Endothelial cell of umbilical vein (primary cell): ENCODE measurements at regions not wholly inside any gene's neighbourhood (a gene's known extent, or its start where the extent isn't known, plus 50 kb on each side); places are given as distances from the start of the nearest gene placed in this dataset.

ENCODE experiments used
- BruUV-seq: library from RNA; stranded (reverse); fragments of 400-500 nt; replicated peaks from 2 replicates; lab custom pipeline; 2021; lab: Mats Ljungman, UMichigan
- CTCF ChIA-PET: fragments of 300-600, 350-600 bp; sonication (Branson Sonifier 250); formaldehyde crosslinking; loops from one replicate; lab custom pipeline; 2021; ENCODE audit warnings: antibody characterized with exemption, inconsistent platforms; lab: Charles Lee
- POLR2A ChIA-PET: fragments of 300-600, 350-600 bp; sonication (Branson Sonifier 250); formaldehyde crosslinking; loops from one replicate; lab custom pipeline; 2021; ENCODE audit warnings: antibody characterized with exemption, inconsistent platforms; lab: Charles Lee
- DNase-seq: peaks from one replicate; pipeline ENCODE4 v3.0.0-alpha.2; 2011; ENCODE audit warnings: low read depth, low spot score
- FAIRE-seq: peaks from 2 replicates; lab custom pipeline; 2011; peaks lifted over from hg19 to GRCh38; lab: Jason Lieb, UNC
- H2AFZ ChIP-seq: 2 replicates; pipeline ENCODE4 v1.6.0; 2012; ENCODE audit warnings: low read depth, low read length, control low read depth, inconsistent platforms
- H3K27ac ChIP-seq: 2 replicates; pipeline ENCODE4 v1.5.1; 2011; ENCODE audit warnings: low read depth, mild to moderate bottlenecking, control low read depth, low read length, moderate library complexity; ENCODE audit not compliant: insufficient read depth
- H3K27me3 ChIP-seq, 2 experiments: 2 replicates each; pipeline versions ENCODE4 v1.6.0 to v1.6.1; 2011; ENCODE audit warnings: low read length in 2 of 2, mixed read lengths in 1 of 2; ENCODE audit not compliant: control insufficient read depth in 2 of 2, insufficient read depth in 2 of 2
- H3K36me3 ChIP-seq, 2 experiments: 2 replicates in 1 of 2; 3 replicates in 1 of 2; pipeline ENCODE4 v1.5.1; 2011; ENCODE audit warnings: low read length in 2 of 2, mild to moderate bottlenecking in 1 of 2, moderate library complexity in 1 of 2; ENCODE audit not compliant: control insufficient read depth in 2 of 2, insufficient read depth in 2 of 2; ENCODE audit errors: extremely low read depth in 1 of 2
- H3K4me1 ChIP-seq: 3 replicates; pipeline ENCODE4 v1.5.1; 2011; ENCODE audit warnings: mild to moderate bottlenecking, low read length; ENCODE audit not compliant: control insufficient read depth, insufficient read depth; ENCODE audit errors: extremely low read depth
- H3K4me2 ChIP-seq: 2 replicates; pipeline ENCODE4 v1.6.1; 2011; ENCODE audit warnings: low read length, control low read depth, mixed read lengths; ENCODE audit not compliant: insufficient read depth
- H3K4me3 ChIP-seq, 3 experiments: fragments of 200-600 bp in 1 of 3; sonication (generic), shearing (Covaris generic) in 1 of 3; replicated peaks in 1 of 3; 2 replicates each; pipeline ENCODE4 v1.5.1; 2011 to 2016; ENCODE audit warnings: control low read depth in 3 of 3, low read length in 3 of 3, mild to moderate bottlenecking in 2 of 3, inconsistent platforms in 1 of 3, low read depth in 1 of 3, moderate library complexity in 1 of 3; ENCODE audit not compliant: insufficient read depth in 1 of 3
- H3K79me2 ChIP-seq: 2 replicates; pipeline ENCODE4 v1.6.0; 2012; ENCODE audit warnings: low read length, inconsistent platforms; ENCODE audit not compliant: control insufficient read depth, insufficient read depth
- H3K9ac ChIP-seq: replicated peaks from 2 replicates; pipeline ENCODE3; 2011; ENCODE audit warnings: low read length, control low read depth; ENCODE audit not compliant: insufficient read depth; ENCODE audit errors: extremely low read depth
- H3K9me1 ChIP-seq: replicated peaks from 3 replicates; pipeline ENCODE4 v1.6.0; 2011; ENCODE audit warnings: mild to moderate bottlenecking, low read length; ENCODE audit not compliant: control insufficient read depth, insufficient read depth; ENCODE audit errors: extremely low read depth
- H3K9me3 ChIP-seq: replicated peaks from 2 replicates; pipeline ENCODE4 v1.5.1; 2012; ENCODE audit warnings: low read length, inconsistent platforms; ENCODE audit not compliant: control insufficient read depth, insufficient read depth
- H4K20me1 ChIP-seq: replicated peaks from 2 replicates; pipeline ENCODE3; 2011; ENCODE audit warnings: mild to moderate bottlenecking, low read length; ENCODE audit not compliant: control insufficient read depth, insufficient read depth; ENCODE audit errors: extremely low read depth
- EZH2 ChIP-seq: IDR thresholded peaks from 2 replicates; pipeline ENCODE4 v1.6.1; 2012; ENCODE audit warnings: borderline replicate concordance, low read depth, mild to moderate bottlenecking, moderate library complexity, low read length, inconsistent platforms; ENCODE audit not compliant: severe bottlenecking
- FOS ChIP-seq: IDR thresholded peaks from 2 replicates; pipeline ENCODE4 v1.6.1; 2011; ENCODE audit warnings: mild to moderate bottlenecking, low read length, moderate library complexity, borderline replicate concordance; ENCODE audit not compliant: insufficient read depth
- GATA2 ChIP-seq: IDR thresholded peaks from 2 replicates; pipeline ENCODE4 v1.7.0; 2011; ENCODE audit warnings: low read depth, mild to moderate bottlenecking, moderate library complexity, mixed read lengths, low read length; ENCODE audit not compliant: insufficient read length, insufficient read depth
- JUN ChIP-seq: IDR thresholded peaks from 2 replicates; pipeline ENCODE4 v1.6.1; 2011; ENCODE audit warnings: borderline replicate concordance, low read depth; ENCODE audit not compliant: insufficient read length, insufficient read depth
- MYC ChIP-seq: IDR thresholded peaks from one replicate; pipeline ENCODE4 v1.6.1; 2011; ENCODE audit warnings: mild to moderate bottlenecking, low read depth, low read length
- POLR2A ChIP-seq: IDR thresholded peaks from 2 replicates; pipeline ENCODE4 v1.6.1; 2012; ENCODE audit warnings: low read depth, mild to moderate bottlenecking, control low read depth, low read length
- POLR2AphosphoS5 ChIP-seq: IDR thresholded peaks from 2 replicates; pipeline ENCODE4 v1.6.1; 2012; ENCODE audit warnings: low read depth, mild to moderate bottlenecking, control low read depth, low read length, moderate library complexity; ENCODE audit not compliant: insufficient read depth
- dilution Hi-C: fragments of 300-500 bp; cut with MboI; formaldehyde crosslinking; loops from one replicate; pipeline ENCODE4 v1.15.0; 2019; ENCODE audit warnings: low sequenced_read_pairs; ENCODE audit not compliant: extremely low pct_ligation_motif_present
- intact Hi-C: fragments of 100-400 bp; cut with micrococcal nuclease; formaldehyde crosslinking; loops from one replicate; pipeline ENCODE4 v1.10.0; 2022
- TF ChIP-seq, protein P1 (sequence below): IDR thresholded peaks from 2 replicates; pipeline ENCODE4 v1.6.1; 2011; ENCODE audit not compliant: insufficient read depth, insufficient read length
- TF ChIP-seq, protein P2 (sequence below), 2 donors: IDR thresholded peaks; 1 replicate in 1 of 2; 2 replicates in 1 of 2; pipeline ENCODE4 v1.5.1; 2011; ENCODE audit warnings: low read length in 2 of 2, mild to moderate bottlenecking in 2 of 2, moderate library complexity in 2 of 2, control low read depth in 1 of 2, inconsistent platforms in 1 of 2, low read depth in 1 of 2; ENCODE audit not compliant: insufficient read depth in 1 of 2; ENCODE audit errors: extremely low read depth in 1 of 2

DNA sequence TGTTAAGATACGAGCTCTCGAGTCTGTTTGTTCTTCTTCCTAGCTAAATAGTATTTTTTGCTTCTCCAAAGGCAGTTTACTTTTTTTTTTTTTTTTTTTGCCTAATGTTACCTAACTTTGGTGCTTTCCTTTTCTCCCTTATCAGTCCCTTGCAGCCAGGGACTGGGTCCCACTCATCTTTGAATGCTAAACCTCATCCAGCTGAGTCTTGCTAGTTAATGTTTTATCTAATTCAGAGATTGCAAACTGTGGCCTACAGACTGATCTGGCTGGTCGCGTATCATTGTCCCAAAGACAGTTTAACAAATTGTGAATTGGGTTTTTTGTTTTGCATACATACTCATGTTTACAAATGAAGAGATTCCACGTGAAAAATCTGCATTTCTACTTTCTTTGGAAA lies 95.7 kb upstream of the EFNA5 start:
- Histone ChIP-seq H3K9me3 (no peaks in the 10 kb centered on the region), H3K9ac (no peak overlapping the region), H3K4me3 (no peak overlapping the region), H3K9me1 (no peaks in the 10 kb centered on the region), H4K20me1 (no peaks in the 10 kb centered on the region), H3K4me1 (no peaks in the 10 kb centered on the region), H3K4me2 (no peak overlapping the region), H3K27me3 (no peaks in the 10 kb centered on the region), H3K79me2 (no peaks in the 10 kb centered on the region), H2AFZ (no peak overlapping the region), H3K27ac (no peak overlapping the region), H3K36me3 (no peaks in the 10 kb centered on the region)
- dilution Hi-C loops (no loop called here), intact Hi-C loops (no loop called here)
- DNase-seq = no peak
- CTCF ChIA-PET = no interaction called here
- FAIRE-seq = no peak
- POLR2A ChIA-PET = no interaction called here
- TF ChIP-seq, protein P1, sequence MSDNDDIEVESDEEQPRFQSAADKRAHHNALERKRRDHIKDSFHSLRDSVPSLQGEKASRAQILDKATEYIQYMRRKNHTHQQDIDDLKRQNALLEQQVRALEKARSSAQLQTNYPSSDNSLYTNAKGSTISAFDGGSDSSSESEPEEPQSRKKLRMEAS = no peak
- TF ChIP-seq, protein P2, sequence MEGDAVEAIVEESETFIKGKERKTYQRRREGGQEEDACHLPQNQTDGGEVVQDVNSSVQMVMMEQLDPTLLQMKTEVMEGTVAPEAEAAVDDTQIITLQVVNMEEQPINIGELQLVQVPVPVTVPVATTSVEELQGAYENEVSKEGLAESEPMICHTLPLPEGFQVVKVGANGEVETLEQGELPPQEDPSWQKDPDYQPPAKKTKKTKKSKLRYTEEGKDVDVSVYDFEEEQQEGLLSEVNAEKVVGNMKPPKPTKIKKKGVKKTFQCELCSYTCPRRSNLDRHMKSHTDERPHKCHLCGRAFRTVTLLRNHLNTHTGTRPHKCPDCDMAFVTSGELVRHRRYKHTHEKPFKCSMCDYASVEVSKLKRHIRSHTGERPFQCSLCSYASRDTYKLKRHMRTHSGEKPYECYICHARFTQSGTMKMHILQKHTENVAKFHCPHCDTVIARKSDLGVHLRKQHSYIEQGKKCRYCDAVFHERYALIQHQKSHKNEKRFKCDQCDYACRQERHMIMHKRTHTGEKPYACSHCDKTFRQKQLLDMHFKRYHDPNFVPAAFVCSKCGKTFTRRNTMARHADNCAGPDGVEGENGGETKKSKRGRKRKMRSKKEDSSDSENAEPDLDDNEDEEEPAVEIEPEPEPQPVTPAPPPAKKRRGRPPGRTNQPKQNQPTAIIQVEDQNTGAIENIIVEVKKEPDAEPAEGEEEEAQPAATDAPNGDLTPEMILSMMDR (IDR thresholded peaks at IDR 0.05; ENCODE audit: extremely low read depth in 1 of 2, insufficient read depth in 1 of 2, low read depth in 1 of 2, low read length in 2 of 2) = no peak
- TF ChIP-seq JUN (no peak), EZH2 (no peak), MYC (no peak), GATA2 (no peak), POLR2AphosphoS5 (no peak), POLR2A (no peak), FOS (no peak)
- no TSS peak for BruUV-seq
